Thymus (tissue), 11 donors: ENCODE measurements at regions not wholly inside any gene's neighbourhood (a gene's known extent, or its start where the extent isn't known, plus 50 kb on each side); places are given as distances from the start of the nearest gene placed in this dataset.
A peak's percentile ranks its signal among the peaks of the same experiment; 100 is the strongest.

Source experiments
- DNase-seq, 9 donors: peaks; one replicate each; pipeline ENCODE4 v3.0.0-alpha.2; 2013; ENCODE audit warnings: low spot score in 9 of 9, low read depth in 6 of 9, missing footprints in 1 of 9
- H3K27ac ChIP-seq, 2 donors: one replicate each; pipeline ENCODE4 v1.5.1; 2013; ENCODE audit warnings: control low read depth in 1 of 2, low read depth in 1 of 2, low read length in 1 of 2, mild to moderate bottlenecking in 1 of 2, moderate library complexity in 1 of 2
- H3K27me3 ChIP-seq, 2 donors: one replicate each; pipeline ENCODE4 v1.5.1; 2013; ENCODE audit warnings: low read length in 1 of 2; ENCODE audit not compliant: control insufficient read depth in 2 of 2, insufficient read depth in 1 of 2
- H3K36me3 ChIP-seq, 2 donors: one replicate each; pipeline ENCODE4 v1.5.1; 2013; ENCODE audit warnings: low read length in 1 of 2, mild to moderate bottlenecking in 1 of 2, moderate library complexity in 1 of 2; ENCODE audit not compliant: control insufficient read depth in 2 of 2, insufficient read depth in 2 of 2
- H3K4me1 ChIP-seq, 2 donors: one replicate each; pipeline ENCODE4 v1.5.1; 2013; ENCODE audit warnings: low read length in 2 of 2; ENCODE audit not compliant: control insufficient read depth in 2 of 2, insufficient read depth in 2 of 2
- H3K4me3 ChIP-seq, 2 donors: one replicate each; pipeline ENCODE4 v1.5.1; 2013; ENCODE audit warnings: low read length in 2 of 2, control low read depth in 1 of 2, mild to moderate bottlenecking in 1 of 2
- H3K9me3 ChIP-seq, 2 donors: one replicate each; pipeline ENCODE4 v1.5.1; 2013; ENCODE audit warnings: low read length in 1 of 2, mild to moderate bottlenecking in 1 of 2; ENCODE audit not compliant: control insufficient read depth in 2 of 2, insufficient read depth in 1 of 2
- WGBS: extraction: QIAGEN DNeasy Blood & Tissue Kit; methylation state at CpG from one replicate; pipeline ENCODE4 v1.1.7; 2013; 5-methylcytosine and 5-hydroxymethylcytosine counted together
- donor health status: healthy.

DNA sequence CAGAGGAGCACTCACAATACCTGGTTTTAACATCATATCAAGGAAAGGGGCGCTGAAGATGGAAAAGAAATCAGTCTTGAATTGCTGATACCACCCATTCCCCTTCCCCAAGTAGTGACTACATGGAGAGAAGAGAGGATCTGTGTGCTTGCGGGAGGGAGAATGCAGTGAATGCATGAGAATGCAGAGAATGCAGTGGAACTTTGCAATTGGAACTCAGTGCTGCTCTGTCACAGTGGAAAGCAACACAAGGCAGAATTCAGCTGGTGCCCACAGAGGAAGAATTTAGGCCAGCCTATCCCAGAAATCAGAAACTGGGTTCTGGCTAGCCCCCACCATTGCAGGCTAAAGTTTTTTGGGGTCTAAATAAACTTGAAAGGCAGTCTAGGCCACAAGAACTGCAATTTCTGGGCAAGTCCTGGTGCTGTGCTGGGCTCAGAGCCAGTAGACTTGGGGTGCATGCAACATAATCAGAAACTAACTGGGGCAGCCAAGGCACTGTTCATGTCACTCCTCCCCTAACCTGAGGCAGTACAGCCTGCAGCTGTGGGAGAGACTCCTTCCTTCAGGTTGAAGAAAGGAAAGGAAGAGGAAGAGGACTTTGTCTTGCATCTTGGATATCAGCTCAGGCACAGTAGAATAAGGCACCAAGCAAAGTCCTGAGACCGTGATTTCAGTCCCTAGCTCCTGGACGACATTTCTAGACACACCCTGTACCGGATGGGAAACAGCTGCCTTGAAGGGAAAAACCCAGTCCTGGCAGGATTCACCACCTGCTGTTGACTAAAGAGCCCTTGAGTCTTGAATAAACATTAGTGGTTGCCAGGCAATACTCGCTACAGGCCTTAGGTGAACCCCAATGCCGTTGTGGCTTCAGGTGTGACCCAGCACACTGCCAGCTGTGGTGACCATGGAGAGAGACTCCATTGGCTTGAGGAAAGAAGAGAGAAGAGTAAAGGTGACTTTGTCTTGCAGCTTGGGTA, 329.3 kb downstream of the TBL1XR1 start:
- DNase-seq, result peak in 1 of 9 donors; percentile 7
- WGBS, result 92% methylated on average over 7 of the region's 7 CpGs
- Histone ChIP-seq H3K27me3 (no peaks in the 10 kb centered on the region), H3K36me3 (no peaks in the 10 kb centered on the region), H3K9me3 (peaks cover 0 to 7% of the 10 kb centered on the region in 2 donors), H3K4me3 (no peak overlapping the region), H3K27ac (no peak overlapping the region), H3K4me1 (peaks cover 0 to 5% of the 10 kb centered on the region in 2 donors)

DNA sequence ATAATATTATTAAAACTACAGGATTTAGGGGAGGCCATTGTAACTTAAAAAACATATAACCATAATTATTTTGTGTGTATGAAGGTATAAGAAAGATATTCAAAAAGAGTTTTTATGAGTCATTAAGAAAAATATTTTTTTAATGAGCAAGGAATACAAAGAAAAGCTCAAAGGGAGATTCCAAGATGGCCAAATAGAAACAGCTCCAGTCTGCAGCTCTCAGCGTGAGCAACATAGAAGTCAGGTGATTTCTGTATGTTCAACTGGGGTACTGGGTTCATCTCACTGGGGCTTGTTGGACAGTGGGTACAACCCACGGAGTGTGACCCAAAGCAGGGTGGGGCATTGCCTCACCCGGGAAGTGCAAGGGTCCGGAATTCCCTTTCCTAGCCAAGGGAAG, 336.1 kb downstream of the TBL1XR1 start:
- WGBS, result 97% methylated on average over 4 of the region's 4 CpGs
- Histone ChIP-seq H3K9me3 (no peaks in the 10 kb centered on the region), H3K4me1 (no peaks in the 10 kb centered on the region), H3K27me3 (no peaks in the 10 kb centered on the region), H3K4me3 (no peak overlapping the region), H3K36me3 (no peaks in the 10 kb centered on the region), H3K27ac (no peak overlapping the region)
- no peak for DNase-seq

DNA sequence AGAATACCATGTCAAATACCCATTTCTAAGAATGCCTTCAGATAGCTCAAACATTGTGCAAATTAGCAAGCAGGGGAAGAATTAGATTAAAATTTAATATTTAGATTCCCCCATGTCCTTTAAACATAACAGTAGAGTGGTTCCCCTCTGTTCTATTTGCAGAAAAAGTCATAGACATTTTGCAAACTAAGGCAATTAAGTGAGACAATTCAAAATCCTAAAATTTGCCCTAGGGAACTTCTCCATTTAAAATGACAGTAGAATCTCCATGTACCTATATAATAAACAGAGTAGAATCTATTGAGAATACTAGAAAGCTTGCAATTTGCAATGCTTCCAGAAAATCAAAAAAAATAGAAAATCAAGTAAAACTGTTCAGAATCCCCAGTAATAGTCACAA, 340.6 kb downstream of the TBL1XR1 start:
- Histone ChIP-seq H3K27ac (no peak overlapping the region), H3K36me3 (no peaks in the 10 kb centered on the region), H3K9me3 (no peaks in the 10 kb centered on the region), H3K4me3 (no peak overlapping the region), H3K4me1 (no peaks in the 10 kb centered on the region), H3K27me3 (no peaks in the 10 kb centered on the region)
- DNase-seq, result no peak

DNA sequence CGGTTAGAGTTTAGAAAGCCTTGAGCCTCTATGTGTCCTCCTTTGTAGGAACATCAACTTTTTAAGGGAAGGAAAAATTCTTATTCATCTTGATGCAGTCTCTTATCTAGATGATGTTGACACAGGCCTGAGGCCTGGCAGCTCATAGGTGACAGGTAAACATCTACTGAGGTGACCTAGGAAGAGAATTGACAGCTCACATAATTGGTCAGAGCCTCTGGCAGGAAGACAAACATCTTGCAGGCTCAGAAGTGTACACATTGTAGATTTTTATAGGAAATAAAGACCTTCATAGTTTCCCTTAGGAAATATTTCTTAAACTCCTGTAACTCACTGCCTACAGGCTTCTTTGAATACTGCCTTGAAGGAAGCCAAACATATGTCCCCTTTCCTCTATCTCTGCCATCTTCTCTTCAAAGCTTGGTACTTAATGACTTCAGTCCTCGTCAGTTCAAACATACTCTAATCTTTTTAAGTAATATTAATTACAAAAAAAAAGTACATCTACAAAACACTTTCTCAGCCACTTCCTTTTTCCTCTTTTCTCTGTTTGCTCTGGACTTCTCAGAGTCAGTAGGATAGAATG, 341.3 kb downstream of the TBL1XR1 start:
- DNase-seq, result no peak
- Histone ChIP-seq H3K4me3 (no peak overlapping the region), H3K27me3 (no peaks in the 10 kb centered on the region), H3K27ac (no peak overlapping the region), H3K36me3 (no peaks in the 10 kb centered on the region), H3K4me1 (no peaks in the 10 kb centered on the region), H3K9me3 (no peaks in the 10 kb centered on the region)
- WGBS, result 85% methylated on average over 2 of the region's 2 CpGs

DNA sequence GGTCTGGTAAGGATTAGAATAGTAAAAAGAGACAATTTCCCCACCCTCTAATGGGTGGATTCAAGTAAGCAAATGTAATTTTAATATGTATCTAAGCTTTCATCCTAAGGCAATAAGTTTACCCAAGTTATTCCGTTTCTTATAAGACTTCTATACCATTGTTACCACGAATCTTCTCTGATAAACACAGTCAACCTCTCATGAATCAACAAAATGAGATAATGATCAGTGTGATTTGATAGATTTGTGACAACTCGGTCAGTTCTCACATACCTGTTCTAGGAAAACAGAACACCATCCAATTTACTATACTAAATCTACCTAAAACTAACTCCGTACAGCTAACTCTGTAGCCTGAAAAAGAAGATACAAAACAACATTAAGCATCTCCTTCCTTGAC, 342.1 kb downstream of the TBL1XR1 start:
- no peak for DNase-seq
- Histone ChIP-seq H3K27ac (no peak overlapping the region), H3K36me3 (no peaks in the 10 kb centered on the region), H3K9me3 (no peaks in the 10 kb centered on the region), H3K27me3 (no peaks in the 10 kb centered on the region), H3K4me1 (no peaks in the 10 kb centered on the region), H3K4me3 (no peak overlapping the region)
- 74% methylated on average over 4 of the region's 4 CpGs for WGBS

DNA sequence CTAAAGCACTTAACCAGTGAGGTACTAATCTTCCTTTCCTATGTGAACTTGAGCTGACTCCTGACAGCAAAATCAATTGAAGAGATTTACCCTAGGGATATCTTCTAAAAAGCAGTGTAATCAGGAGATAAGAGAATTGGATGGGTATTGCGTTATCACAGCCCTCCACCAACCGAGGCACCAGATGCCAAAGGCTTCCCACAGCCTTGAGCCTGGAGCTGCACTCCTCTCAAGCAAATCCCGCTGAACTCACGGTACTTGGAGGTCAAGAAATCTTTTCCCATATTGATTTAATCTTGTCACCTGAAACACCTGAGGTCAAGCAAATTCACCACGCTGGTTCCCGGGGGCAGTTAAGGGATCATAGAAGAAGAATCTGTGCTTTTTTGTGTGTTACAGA, 346.8 kb downstream of the TBL1XR1 start:
- Histone ChIP-seq H3K27me3 (no peaks in the 10 kb centered on the region), H3K27ac (no peak overlapping the region), H3K4me1 (no peaks in the 10 kb centered on the region), H3K4me3 (no peak overlapping the region), H3K36me3 (no peaks in the 10 kb centered on the region), H3K9me3 (no peaks in the 10 kb centered on the region)
- no peak for DNase-seq
- 96% methylated on average over 6 of the region's 6 CpGs for WGBS

DNA sequence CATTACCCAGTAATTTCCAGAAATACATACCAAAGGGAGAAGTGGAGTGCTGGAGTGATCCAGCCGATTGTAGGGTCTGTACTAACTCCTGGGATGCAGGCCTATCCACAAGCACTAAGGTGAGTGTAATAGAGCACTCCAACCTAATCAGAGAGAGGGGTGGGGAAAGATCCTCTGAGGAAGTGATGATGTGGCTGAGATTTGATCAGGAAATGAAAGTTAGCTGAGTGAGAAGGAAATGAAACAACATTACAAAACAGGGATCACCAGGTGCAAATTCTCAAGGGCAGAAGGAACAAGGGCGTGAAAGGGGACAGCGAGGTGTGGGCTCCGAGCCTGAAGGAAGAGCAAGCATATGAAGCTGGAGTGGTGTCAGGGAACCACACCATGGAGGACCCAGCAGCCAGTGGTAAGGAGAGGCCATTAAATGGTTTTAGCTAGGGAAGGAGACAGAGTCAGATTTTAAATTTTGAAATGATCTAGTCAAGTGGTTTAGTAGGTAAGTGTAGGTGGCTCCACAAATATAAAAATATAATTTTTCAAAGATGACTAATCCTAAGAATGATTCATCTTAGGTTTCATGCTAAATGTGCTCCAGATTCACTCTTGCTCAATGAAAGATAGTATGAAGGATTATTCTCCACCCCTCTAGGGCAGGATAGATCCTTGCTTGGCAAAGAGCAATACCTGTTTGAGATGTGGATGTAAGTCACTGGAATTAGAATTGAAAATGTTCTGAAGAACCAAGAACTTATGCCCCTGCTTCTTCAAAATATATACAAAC, 348.7 kb downstream of the TBL1XR1 start:
- Histone ChIP-seq H3K27ac (no peak overlapping the region), H3K27me3 (no peaks in the 10 kb centered on the region), H3K36me3 (no peaks in the 10 kb centered on the region), H3K9me3 (no peaks in the 10 kb centered on the region), H3K4me3 (no peak overlapping the region), H3K4me1 (no peaks in the 10 kb centered on the region)
- 97% methylated on average over 4 of the region's 4 CpGs for WGBS
- no peak for DNase-seq

DNA sequence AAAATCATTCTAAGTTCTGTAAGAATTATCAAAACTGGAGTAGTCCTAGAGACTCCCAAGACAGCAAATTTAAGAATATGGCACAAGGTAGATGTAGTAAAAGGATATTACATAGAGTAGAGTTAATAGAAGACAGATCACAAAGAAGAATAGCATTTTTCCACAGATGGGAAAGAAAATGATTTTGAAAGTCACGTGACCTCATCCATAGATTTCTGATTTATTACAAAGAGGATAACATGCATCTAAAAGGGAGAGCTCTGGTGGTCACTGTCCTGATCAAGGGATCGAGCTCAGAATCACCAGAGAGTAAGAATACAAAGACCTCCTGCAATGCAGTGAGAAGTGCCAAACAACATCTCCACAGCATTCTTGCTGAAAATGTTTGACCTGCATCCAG, 354.4 kb downstream of the TBL1XR1 start:
- WGBS, result 94% methylated on average over 2 of the region's 2 CpGs
- Histone ChIP-seq H3K4me3 (no peak overlapping the region), H3K27ac (no peak overlapping the region), H3K9me3 (no peaks in the 10 kb centered on the region), H3K27me3 (no peaks in the 10 kb centered on the region), H3K36me3 (no peaks in the 10 kb centered on the region), H3K4me1 (no peaks in the 10 kb centered on the region)
- DNase-seq, result no peak
